NCI-H82 (cell line): ENCODE measurements at regions not wholly inside any gene's neighbourhood (a gene's known extent, or its start where the extent isn't known, plus 50 kb on each side); places are given as distances from the start of the nearest gene placed in this dataset.

ENCODE experiments used
- DNase-seq: peaks from one replicate; lab custom pipeline; 2025; lab: John Stamatoyannopoulos, UW

DNA sequence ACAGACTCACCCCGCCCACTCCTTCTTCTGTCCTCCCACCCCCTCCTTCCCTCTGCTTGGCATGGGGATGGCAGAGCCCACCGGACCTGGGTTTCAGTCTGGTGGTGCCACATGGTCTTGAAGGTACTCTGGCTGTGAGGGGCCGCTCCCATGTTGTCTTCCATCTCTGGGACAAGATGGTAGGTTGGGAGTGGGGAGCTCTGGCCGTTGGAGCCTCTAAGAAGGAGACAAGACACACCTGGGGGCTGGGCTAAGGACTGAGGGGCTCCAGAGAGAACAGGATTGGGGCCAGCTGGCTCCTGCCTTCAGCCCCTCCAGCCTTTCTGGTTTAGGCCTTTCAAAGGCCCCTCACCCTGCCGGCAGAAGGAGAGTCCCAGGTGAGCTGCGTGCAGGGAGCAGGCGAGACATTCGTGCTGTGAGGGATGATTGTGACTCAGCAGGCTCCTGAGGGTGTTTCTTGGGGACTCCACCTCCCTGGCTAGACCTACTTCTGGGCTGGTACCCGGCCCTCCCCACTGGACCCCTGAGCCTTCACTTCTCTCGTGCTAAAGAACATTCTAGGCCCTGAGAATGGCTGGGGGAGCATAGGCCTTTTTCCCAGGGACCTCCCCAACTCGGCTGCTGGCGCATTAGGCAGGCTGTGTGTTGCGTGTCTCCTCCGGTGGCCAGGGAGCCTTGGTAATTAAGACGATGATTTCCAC, 128.2 kb upstream of the HAAO start:
- no peak for DNase-seq

- DNase-seq, result peak; percentile 19
Observed at GRCh38 chr2:42918671-42919318, 126.4 kb upstream of the HAAO start.

GRCh38 chr2:42918041-42918440, 125.7 kb upstream of the HAAO start:
- no peak for DNase-seq

- no peak for DNase-seq
Observed at GRCh38 chr2:42917425-42917927, 125.1 kb upstream of the HAAO start.

GRCh38 chr2:42916324-42916723, 123.9 kb upstream of the HAAO start:
- peak; percentile 58 for DNase-seq

DNA sequence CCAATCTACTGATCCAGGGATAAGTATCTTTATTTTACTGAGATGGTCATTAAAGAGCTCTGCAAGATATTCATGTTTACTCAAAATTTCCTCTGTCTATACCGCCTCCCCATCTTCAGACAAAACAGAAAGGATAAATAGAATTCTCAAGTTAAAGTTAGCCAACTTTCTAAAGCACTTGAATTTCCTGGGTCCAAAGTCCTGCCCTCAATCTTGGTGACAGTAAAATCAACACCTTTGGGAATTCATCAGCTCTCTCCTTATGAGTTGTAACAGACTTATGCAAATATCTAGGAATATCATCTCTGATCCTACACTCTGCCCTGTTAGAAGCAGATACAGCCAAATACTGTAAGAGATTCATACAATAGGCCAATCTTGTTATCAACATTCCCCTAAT, 122.5 kb upstream of the HAAO start:
- no peak for DNase-seq

DNA sequence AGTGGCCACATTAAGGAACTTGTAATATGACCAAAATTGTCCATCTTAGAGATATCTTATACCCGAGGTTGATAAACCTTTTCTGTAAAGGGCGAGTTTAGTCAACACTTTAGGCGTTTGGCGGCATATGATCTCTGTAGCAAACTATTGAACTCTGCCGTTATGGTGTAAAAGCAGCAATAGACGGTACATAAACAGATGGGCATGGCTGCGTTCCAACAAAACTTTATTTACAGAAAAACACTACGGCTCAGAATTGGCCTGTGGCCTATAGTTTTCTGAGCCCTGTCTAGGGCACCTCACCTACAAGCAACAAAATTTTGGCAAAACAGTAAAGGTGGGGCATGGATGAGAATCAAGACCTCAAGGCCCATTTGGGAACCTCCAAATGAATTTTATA, 121.9 kb upstream of the HAAO start:
- no peak for DNase-seq

GRCh38 chr2:42913280-42913878, 121.0 kb upstream of the HAAO start:
- no peak for DNase-seq

- DNase-seq, result no peak
Observed at GRCh38 chr2:42910645-42911405, 118.4 kb upstream of the HAAO start.

DNA sequence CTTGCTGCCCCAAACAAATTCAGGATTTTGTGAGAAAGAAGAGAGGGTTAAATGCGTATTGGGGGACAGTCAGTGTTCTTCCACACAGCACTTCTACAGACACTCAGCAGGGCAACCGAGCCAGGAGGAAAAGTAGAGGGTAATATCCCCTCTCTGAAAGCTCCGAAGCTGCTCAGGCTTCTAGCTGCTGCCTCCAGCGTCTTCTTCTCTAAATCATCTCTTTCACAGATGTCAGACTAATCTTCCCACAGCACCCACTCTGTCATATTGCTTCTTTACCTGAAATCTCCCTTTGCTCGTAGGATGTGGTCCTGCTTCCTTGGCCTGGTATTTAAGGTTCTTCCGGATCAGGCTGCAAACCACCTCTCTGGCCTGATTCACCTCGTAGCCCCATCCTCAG, 117.6 kb upstream of the HAAO start:
- no peak for DNase-seq

DNA sequence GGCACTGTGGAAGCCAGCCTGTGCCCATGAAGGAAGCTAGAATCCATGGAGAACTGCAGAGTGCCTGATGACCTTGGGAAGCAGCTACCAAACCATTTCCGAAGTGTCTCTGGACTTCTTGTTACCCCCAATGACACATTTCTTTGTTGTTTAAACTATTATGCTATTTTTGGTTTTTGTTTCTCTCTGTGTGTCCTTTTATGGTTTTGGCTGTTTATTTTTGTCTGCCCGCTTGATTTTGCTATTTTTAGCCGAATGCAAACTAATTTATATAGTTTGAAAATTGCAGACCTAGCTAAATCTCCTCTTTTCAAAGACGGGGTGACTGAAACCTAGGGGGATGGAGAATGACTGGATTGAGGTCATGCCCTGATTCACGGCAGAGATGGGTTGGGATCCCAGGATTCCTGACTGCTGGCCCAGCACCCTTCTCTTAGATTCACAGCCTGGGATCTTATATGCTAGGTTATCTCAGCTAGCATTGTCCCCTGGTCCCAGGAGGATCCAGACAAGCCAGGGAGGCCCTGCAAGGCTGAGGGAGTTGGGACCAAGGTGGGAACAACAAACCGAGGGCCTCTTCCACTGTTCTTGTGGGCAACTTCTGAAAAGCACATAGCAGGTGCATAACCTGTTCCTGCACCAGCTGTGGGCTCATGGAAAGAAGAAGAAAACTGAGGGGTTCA, 116.3 kb upstream of the HAAO start:
- DNase-seq, result no peak

DNA sequence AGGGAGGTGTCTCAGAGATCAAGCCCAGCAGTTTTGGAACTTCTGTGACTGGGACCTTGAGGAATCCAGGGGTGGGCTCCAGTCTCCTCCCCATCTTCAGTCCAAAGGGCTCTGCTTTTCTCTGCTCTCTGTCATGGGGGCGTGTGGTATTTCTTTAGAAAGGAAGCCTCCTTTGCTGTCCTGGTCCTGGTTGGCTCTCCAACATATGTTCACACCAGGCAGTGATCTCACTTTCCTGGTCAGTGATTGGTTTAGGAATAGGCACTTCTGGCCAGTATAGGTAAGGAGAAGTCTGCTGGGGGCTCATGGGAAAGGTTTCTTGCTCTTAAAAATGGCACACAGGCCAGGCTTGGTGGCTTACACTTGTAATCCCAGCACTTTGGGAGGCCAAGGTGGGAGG, 115.5 kb upstream of the HAAO start:
- no peak for DNase-seq

GRCh38 chr2:42906557-42907411, 114.4 kb upstream of the HAAO start:
- DNase-seq, result peak; percentile 86

DNA sequence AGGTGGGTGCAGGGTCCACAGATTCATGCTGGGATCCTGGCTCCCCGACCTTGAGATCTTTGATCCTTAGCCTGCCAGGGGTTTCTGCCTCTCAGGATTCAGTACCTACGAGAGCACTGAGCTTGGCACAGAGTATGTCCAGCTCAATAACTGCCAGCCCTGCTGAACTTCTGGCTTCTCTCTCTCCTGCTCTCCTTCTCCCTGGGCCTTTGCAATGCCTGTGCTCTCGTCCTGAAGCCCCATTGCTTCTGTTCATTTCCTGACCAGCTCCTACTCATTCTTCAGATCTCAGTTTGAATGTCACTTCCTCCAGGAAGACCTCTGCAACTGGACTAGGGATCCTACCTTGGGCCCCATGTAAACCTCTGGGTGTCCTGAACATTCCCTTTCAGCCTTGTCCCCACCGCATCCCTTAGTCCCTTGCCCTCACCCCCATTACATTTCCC, 113.8 kb upstream of the HAAO start:
- no peak for DNase-seq

DNA sequence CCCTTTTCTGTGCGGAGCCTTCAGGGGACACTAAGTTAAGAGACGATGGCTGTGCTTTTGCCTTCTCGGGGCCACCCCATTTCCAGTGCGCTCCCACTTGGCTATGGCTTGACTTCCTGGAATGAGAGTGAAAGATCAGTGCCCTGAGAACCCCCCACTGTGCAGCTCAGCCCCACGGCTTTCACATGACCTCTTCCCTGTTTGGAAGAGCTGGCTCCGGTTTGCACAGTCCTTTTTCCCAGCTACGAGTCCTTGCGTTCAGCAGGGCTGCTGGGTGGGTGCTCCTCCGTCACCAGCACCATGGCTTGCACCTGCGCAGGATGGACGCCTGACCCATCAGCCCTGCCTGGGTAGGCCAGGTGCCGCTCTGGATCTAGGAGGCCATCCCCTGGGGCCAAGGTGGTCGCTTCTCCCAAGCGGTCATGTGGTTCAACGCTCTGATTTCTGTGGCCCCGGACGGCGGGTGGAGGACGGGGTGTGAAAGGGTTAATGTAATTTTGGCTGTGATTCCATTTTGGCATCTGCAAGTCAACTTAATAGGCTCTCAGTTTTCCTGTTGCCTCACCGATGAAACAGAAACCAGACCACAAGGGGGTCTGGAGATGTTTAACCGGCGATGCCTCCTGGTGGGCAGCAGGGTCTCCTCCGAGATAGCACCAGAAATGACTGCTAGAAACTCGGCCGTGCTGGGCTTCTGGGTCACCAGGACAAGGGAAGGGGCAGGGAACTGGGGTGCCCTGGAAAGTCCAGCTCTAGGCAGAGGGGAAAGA, 113.1 kb upstream of the HAAO start:
- peak; percentile 65 for DNase-seq

- DNase-seq, result no peak
Observed at GRCh38 chr2:42904576-42904876, 112.1 kb upstream of the HAAO start.

- peak; percentile 94 for DNase-seq
Observed at GRCh38 chr2:42903821-42904575, 111.6 kb upstream of the HAAO start.

- no peak for DNase-seq
Observed at GRCh38 chr2:42902939-42903709, 110.7 kb upstream of the HAAO start.
